Cardiac muscle cell (in vitro differentiated cells and primary cell): ENCODE measurements at regions not wholly inside any gene's neighbourhood (a gene's known extent, or its start where the extent isn't known, plus 50 kb on each side); places are given as distances from the start of the nearest gene placed in this dataset.

Experiments used
- DNase-seq, 2 donors: peaks; one replicate each; pipeline versions ENCODE4 v3.0.0 to v3.0.0-alpha.2; 2010 to 2017; ENCODE audit warnings: low read depth in 1 of 2, low spot score in 1 of 2
- H3K27ac ChIP-seq: fragments of 200-600 bp; sonication (generic); 2 replicates; pipeline ENCODE4 v1.5.1; 2016
- H3K27me3 ChIP-seq: fragments of 200-600 bp; sonication (generic); 2 replicates; pipeline ENCODE4 v1.6.0; 2016; ENCODE audit warnings: control low read depth
- H3K36me3 ChIP-seq: fragments of 200-600 bp; sonication (generic); 2 replicates; pipeline ENCODE4 v1.5.1; 2016; ENCODE audit warnings: control low read depth
- H3K4me1 ChIP-seq: fragments of 200-600 bp; sonication (generic); 2 replicates; pipeline ENCODE4 v1.8.1; 2017; ENCODE audit warnings: low read depth, mild to moderate bottlenecking, mixed run types
- H3K4me3 ChIP-seq: fragments of 200-600 bp; sonication (generic); 2 replicates; pipeline ENCODE4 v1.5.1; 2016; ENCODE audit warnings: mild to moderate bottlenecking
- H3K9me3 ChIP-seq: fragments of 200-600 bp; sonication (generic); 2 replicates; pipeline ENCODE4 v1.5.1; 2017; ENCODE audit warnings: low read depth, mild to moderate bottlenecking, control low read depth
- TF ChIP-seq, protein P1 (sequence below): IDR thresholded peaks from 2 replicates; pipeline ENCODE4 v1.5.1; 2012; ENCODE audit warnings: low read depth, mild to moderate bottlenecking, low read length

DNA sequence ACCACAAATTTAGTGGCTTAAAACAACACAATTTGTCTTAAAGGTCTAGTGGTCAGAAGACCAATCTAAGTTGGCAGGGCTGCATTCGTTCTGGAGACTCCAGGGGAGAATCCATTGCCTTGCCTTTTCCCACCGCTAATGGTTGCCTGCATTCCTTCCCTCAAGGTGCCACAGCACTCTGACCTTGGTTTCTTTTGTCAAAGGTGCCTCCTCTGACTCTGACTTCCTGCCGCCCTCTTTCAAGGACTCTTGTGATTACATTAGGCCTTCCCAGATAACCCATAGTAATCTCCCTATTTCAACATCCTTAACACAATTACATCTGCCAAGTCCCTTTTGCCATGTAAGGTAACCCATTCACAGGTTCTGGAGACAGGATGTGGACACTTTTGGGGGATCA lies 145.3 kb downstream of the S1PR1 start:
- H3K4me3 ChIP-seq: no peak overlapping the region
- H3K9me3 ChIP-seq: no peaks in the 10 kb centered on the region
- H3K4me1 ChIP-seq: no peaks in the 10 kb centered on the region
- no peak for DNase-seq
- TF ChIP-seq, protein P1, sequence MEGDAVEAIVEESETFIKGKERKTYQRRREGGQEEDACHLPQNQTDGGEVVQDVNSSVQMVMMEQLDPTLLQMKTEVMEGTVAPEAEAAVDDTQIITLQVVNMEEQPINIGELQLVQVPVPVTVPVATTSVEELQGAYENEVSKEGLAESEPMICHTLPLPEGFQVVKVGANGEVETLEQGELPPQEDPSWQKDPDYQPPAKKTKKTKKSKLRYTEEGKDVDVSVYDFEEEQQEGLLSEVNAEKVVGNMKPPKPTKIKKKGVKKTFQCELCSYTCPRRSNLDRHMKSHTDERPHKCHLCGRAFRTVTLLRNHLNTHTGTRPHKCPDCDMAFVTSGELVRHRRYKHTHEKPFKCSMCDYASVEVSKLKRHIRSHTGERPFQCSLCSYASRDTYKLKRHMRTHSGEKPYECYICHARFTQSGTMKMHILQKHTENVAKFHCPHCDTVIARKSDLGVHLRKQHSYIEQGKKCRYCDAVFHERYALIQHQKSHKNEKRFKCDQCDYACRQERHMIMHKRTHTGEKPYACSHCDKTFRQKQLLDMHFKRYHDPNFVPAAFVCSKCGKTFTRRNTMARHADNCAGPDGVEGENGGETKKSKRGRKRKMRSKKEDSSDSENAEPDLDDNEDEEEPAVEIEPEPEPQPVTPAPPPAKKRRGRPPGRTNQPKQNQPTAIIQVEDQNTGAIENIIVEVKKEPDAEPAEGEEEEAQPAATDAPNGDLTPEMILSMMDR: no peak
- no peaks in the 10 kb centered on the region for H3K36me3 ChIP-seq
- H3K27ac ChIP-seq: no peak overlapping the region
- no peaks in the 10 kb centered on the region for H3K27me3 ChIP-seq

DNA sequence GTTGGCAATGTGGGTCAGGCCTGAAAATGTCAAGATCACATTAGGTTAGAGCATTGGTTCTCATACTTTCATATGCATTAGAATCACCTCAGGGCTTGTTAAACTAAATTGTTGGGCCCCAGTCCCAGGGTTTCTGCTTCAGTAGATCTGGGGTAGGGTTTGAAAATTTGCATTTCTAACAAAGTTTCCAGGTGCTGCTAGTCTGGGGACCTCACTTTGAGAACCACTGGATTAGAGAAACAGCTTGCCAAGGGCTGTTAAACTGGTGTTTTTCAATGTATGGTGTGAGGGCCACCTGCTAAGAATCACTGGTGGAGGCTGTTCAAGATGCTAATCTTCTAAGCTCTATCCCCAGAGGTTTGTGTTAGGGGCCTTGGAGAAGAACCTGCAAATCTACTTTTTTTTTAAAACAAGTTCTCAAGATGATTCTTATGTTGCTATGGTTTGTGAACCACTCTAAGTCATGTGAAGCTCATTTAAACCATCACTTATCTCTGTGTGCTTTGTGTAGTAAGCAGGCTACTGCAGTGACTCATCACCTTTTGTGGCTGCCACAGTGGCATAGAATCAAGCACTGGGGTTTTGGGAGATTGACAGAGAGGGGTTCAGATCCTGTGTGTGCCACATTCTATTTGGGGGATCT lies 152.2 kb downstream of the S1PR1 start:
- H3K4me1 ChIP-seq: no peaks in the 10 kb centered on the region
- no peaks in the 10 kb centered on the region for H3K9me3 ChIP-seq
- no peak overlapping the region for H3K27ac ChIP-seq
- DNase-seq: peak in 1 of 2 donors; percentile 23
- H3K4me3 ChIP-seq: no peak overlapping the region
- no peaks in the 10 kb centered on the region for H3K36me3 ChIP-seq
- TF ChIP-seq, protein P1: no peak
- no peaks in the 10 kb centered on the region for H3K27me3 ChIP-seq

DNA sequence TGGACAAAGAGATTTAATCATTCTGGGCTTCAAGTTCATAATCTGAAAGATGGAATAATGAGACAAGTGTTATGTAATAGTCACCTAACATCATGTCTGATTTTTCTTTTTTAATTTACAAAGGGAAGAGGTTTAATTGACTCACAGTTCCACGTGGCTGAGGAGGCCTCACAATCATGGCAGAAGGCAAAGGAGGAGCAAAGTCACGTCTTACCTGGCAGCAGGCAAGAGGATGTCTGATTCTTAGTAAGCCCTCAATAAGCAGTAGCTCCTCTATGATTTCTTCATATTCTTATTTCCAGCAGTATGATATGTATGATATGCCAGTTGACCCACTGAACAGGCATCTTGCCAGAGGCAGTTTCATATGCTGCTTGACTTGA lies 152.7 kb downstream of the S1PR1 start:
- H3K36me3 ChIP-seq: no peaks in the 10 kb centered on the region
- H3K4me3 ChIP-seq: no peak overlapping the region
- TF ChIP-seq, protein P1: no peak
- H3K27ac ChIP-seq: no peak overlapping the region
- no peak for DNase-seq
- no peaks in the 10 kb centered on the region for H3K4me1 ChIP-seq
- H3K9me3 ChIP-seq: no peaks in the 10 kb centered on the region
- no peaks in the 10 kb centered on the region for H3K27me3 ChIP-seq

DNA sequence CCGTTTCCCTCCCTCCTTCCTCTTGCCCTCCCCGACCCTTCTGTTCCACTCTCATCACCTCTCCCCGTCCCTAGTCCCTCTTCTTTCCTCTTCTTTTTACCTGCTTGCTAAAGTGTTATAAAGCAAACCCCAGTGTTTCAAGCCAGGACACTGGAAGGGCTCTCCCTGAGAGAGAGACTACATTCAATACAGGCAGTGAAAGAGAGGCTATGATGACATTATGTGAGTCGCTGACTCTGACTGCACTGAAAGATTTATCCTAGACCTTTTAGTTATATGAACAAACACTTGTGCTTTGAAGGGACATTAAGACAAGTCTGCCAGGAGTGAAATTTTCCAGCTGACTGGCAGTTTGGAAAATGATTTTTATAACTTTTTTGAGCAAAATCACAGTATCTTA lies 155.7 kb downstream of the S1PR1 start:
- Histone ChIP-seq H3K27me3 (no peaks in the 10 kb centered on the region), H3K4me3 (no peak overlapping the region), H3K36me3 (no peaks in the 10 kb centered on the region), H3K9me3 (no peaks in the 10 kb centered on the region), H3K27ac (no peak overlapping the region), H3K4me1 (no peaks in the 10 kb centered on the region)
- TF ChIP-seq, protein P1: no peak
- DNase-seq: no peak

DNA sequence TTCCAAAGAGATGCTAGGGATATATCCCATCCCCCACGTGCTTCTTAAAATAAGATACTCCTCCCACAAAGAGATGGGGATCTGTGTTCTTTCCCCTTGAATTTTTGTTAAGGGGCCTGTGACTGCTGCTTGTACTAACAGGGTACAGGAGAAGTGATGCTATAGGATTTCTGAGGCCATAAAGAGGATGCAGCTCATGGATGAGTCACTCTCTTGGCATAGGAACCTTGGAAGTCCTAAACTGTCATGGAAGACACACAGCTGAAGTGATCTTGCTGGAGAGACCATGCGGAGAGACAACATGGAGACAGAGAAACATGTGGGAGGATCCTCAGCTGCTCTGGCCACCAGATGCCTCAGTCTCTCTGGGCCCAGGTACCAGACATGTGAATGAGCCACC lies 157.2 kb downstream of the S1PR1 start:
- Histone ChIP-seq H3K27me3 (no peaks in the 10 kb centered on the region), H3K36me3 (no peaks in the 10 kb centered on the region), H3K4me3 (no peak overlapping the region), H3K9me3 (no peaks in the 10 kb centered on the region), H3K4me1 (no peaks in the 10 kb centered on the region), H3K27ac (no peak overlapping the region)
- TF ChIP-seq, protein P1: no peak
- DNase-seq: peak in 1 of 2 donors; percentile 6
